Tibial nerve (tissue), 4 donors: ENCODE measurements at regions not wholly inside any gene's neighbourhood (a gene's known extent, or its start where the extent isn't known, plus 50 kb on each side); places are given as distances from the start of the nearest gene placed in this dataset.
"Not testable (repeated sequence)": the region's sequence is repeated elsewhere in the genome, so short reads cannot be mapped to it uniquely, and the experiment has no call there.

Source experiments
- DNase-seq, 2 donors: peaks; one replicate each; pipeline ENCODE4 v3.0.0-alpha.2; 2019; ENCODE audit warnings: low spot score in 2 of 2
- H3K27ac ChIP-seq, 4 donors: fragments of 200-600 bp; sonication (generic) in 3 of 4; one replicate each; pipeline ENCODE4 v1.5.1; 2017 to 2019; ENCODE audit warnings: mild to moderate bottlenecking in 1 of 4
- H3K27me3 ChIP-seq, 2 donors: fragments of 200-600 bp; sonication (generic) in 1 of 2; one replicate each; pipeline versions ENCODE4 v1.5.1 to v1.6.0; 2017 to 2019
- H3K36me3 ChIP-seq, 3 donors: fragments of 200-600 bp; sonication (generic); one replicate each; pipeline ENCODE4 v1.5.1; 2018 to 2019
- H3K4me1 ChIP-seq, 4 donors: fragments of 200-600 bp; sonication (generic) in 3 of 4; one replicate each; pipeline ENCODE4 v1.5.1; 2017 to 2019
- H3K4me3 ChIP-seq, 4 donors: fragments of 200-600 bp; sonication (generic) in 3 of 4; one replicate each; pipeline ENCODE4 v1.5.1; 2017 to 2019; ENCODE audit warnings: mild to moderate bottlenecking in 1 of 4, moderate library complexity in 1 of 4
- H3K9me3 ChIP-seq, 4 donors: fragments of 200-600 bp; sonication (generic) in 3 of 4; one replicate each; pipeline ENCODE4 v1.5.1; 2017 to 2019
- CTCF ChIP-seq, 5 experiments: fragments of 200-600 bp in 3 of 5; fragments of 450-650 bp in 2 of 5; sonication (generic) in 3 of 5; IDR thresholded peaks; one replicate each; pipeline ENCODE4 v1.5.1; 2016 to 2019; ENCODE audit warnings: antibody characterized with exemption in 5 of 5, mild to moderate bottlenecking in 3 of 5, moderate library complexity in 2 of 5
- EP300 ChIP-seq, 2 donors: sonication (generic); formaldehyde crosslinking; IDR thresholded peaks; one replicate each; pipeline ENCODE4 v1.6.1; 2017; ENCODE audit warnings: antibody characterized with exemption in 2 of 2, mild to moderate bottlenecking in 1 of 2
- POLR2A ChIP-seq, 2 donors: fragments of 450-650 bp; IDR thresholded peaks; one replicate each; pipeline ENCODE4 v1.6.1; 2017; ENCODE audit warnings: antibody characterized with exemption in 2 of 2, mild to moderate bottlenecking in 2 of 2, moderate library complexity in 2 of 2
- WGBS, 2 donors: methylation state at CpG; one replicate each; pipeline ENCODE4 v1.1.5; 2018; 5-methylcytosine and 5-hydroxymethylcytosine counted together

GRCh38 chr5:17096952-17097695 lies 120.3 kb upstream of the BASP1 start:
- TF ChIP-seq EP300 (IDR thresholded peaks at IDR 0.05) (no peak), CTCF (IDR thresholded peaks at IDR 0.05) (no peak), POLR2A (IDR thresholded peaks at IDR 0.05) (no peak)
- no peaks in the 10 kb centered on the region for H3K4me1 ChIP-seq
- 56 to 60% methylated on average over 15 of the region's 15 CpGs for WGBS, 2 donors
- no peaks in the 10 kb centered on the region for H3K27me3 ChIP-seq
- H3K4me3 ChIP-seq = no peak overlapping the region
- DNase-seq = no peak
- no peaks in the 10 kb centered on the region for H3K9me3 ChIP-seq
- H3K27ac ChIP-seq = no peak overlapping the region
- no peaks in the 10 kb centered on the region for H3K36me3 ChIP-seq

GRCh38 chr5:17099946-17100345 lies 117.5 kb upstream of the BASP1 start:
- Histone ChIP-seq H3K27ac (no peak overlapping the region), H3K36me3 (no peaks in the 10 kb centered on the region), H3K9me3 (no peaks in the 10 kb centered on the region), H3K4me1 (no peaks in the 10 kb centered on the region), H3K4me3 (no peak overlapping the region), H3K27me3 (no peaks in the 10 kb centered on the region)
- TF ChIP-seq CTCF (IDR thresholded peaks at IDR 0.05) (no peak), EP300 (IDR thresholded peaks at IDR 0.05) (no peak), POLR2A (IDR thresholded peaks at IDR 0.05) (no peak)
- DNase-seq = no peak
- 94 to 96% methylated on average over 8 of the region's 8 CpGs for WGBS, 2 donors

GRCh38 chr5:17103461-17103860 lies 114.0 kb upstream of the BASP1 start:
- Histone ChIP-seq H3K27me3 (no peaks in the 10 kb centered on the region), H3K9me3 (no peaks in the 10 kb centered on the region), H3K36me3 (no peaks in the 10 kb centered on the region), H3K4me1 (no peaks in the 10 kb centered on the region), H3K4me3 (no peak overlapping the region), H3K27ac (no peak overlapping the region)
- 20 to 40% methylated on average over 3 of the region's 3 CpGs for WGBS, 2 donors
- no peak for DNase-seq
- TF ChIP-seq POLR2A (IDR thresholded peaks at IDR 0.05) = no peak
- no peak for TF ChIP-seq CTCF (IDR thresholded peaks at IDR 0.05)
- no peak for TF ChIP-seq EP300 (IDR thresholded peaks at IDR 0.05)

GRCh38 chr5:17105744-17106418 lies 111.5 kb upstream of the BASP1 start:
- H3K4me1 ChIP-seq = no peaks in the 10 kb centered on the region
- peak in 1 of 2 donors; percentile 39 for DNase-seq
- H3K9me3 ChIP-seq = no peaks in the 10 kb centered on the region
- H3K4me3 ChIP-seq = no peak overlapping the region
- 58 to 72% methylated on average over 5 of the region's 5 CpGs for WGBS, 2 donors
- H3K27me3 ChIP-seq = no peaks in the 10 kb centered on the region
- TF ChIP-seq CTCF (IDR thresholded peaks at IDR 0.05) (no peak), POLR2A (IDR thresholded peaks at IDR 0.05) (no peak), EP300 (IDR thresholded peaks at IDR 0.05) (no peak)
- no peaks in the 10 kb centered on the region for H3K36me3 ChIP-seq
- H3K27ac ChIP-seq = no peak overlapping the region

- H3K4me3 ChIP-seq = no peak overlapping the region
- DNase-seq = no peak
- 59 to 62% methylated on average over 4 of the region's 4 CpGs for WGBS, 2 donors
- H3K27ac ChIP-seq = no peak overlapping the region
- no peaks in the 10 kb centered on the region for H3K36me3 ChIP-seq
- no peaks in the 10 kb centered on the region for H3K9me3 ChIP-seq
- H3K4me1 ChIP-seq = no peaks in the 10 kb centered on the region
- no peak for TF ChIP-seq EP300 (IDR thresholded peaks at IDR 0.05)
- TF ChIP-seq POLR2A (IDR thresholded peaks at IDR 0.05) = no peak
- no peak for TF ChIP-seq CTCF (IDR thresholded peaks at IDR 0.05)
- H3K27me3 ChIP-seq = no peaks in the 10 kb centered on the region
Measured at GRCh38 chr5:17106521-17106920, 110.9 kb upstream of the BASP1 start.

GRCh38 chr5:17112091-17112716 lies 105.2 kb upstream of the BASP1 start:
- H3K27me3 ChIP-seq, H3K9me3 ChIP-seq, H3K27ac ChIP-seq, H3K36me3 ChIP-seq, H3K4me3 ChIP-seq, DNase-seq, H3K4me1 ChIP-seq: not testable (repeated sequence)
- WGBS, 2 donors = 41 to 55% methylated on average over 3 of the region's 3 CpGs
